Keratinocyte (primary cell): ENCODE measurements at regions not wholly inside any gene's neighbourhood (a gene's known extent, or its start where the extent isn't known, plus 50 kb on each side); places are given as distances from the start of the nearest gene placed in this dataset.

Experiments used
- DNase-seq: peaks from one replicate; pipeline ENCODE4 v3.0.0-alpha.2; 2011; ENCODE audit warnings: low read depth, missing footprints, low spot score
- FAIRE-seq: peaks from 2 replicates; lab custom pipeline; 2011; peaks lifted over from hg19 to GRCh38; lab: Jason Lieb, UNC
- H2AFZ ChIP-seq: 2 replicates; pipeline ENCODE4 v1.6.0; 2012; ENCODE audit warnings: low read length, control low read depth, inconsistent platforms; ENCODE audit not compliant: control insufficient read depth
- H3K27ac ChIP-seq: 2 replicates; pipeline ENCODE4 v1.5.1; 2011; ENCODE audit warnings: low read length; ENCODE audit not compliant: control insufficient read depth, insufficient read depth
- H3K27me3 ChIP-seq: 3 replicates; pipeline ENCODE4 v1.6.0; 2011; ENCODE audit warnings: low read length; ENCODE audit not compliant: control insufficient read depth, insufficient read depth; ENCODE audit errors: extremely low read depth
- H3K36me3 ChIP-seq, 2 experiments: 2 replicates in 1 of 2; 3 replicates in 1 of 2; pipeline ENCODE4 v1.5.1; 2011; ENCODE audit warnings: low read length in 2 of 2, mild to moderate bottlenecking in 1 of 2; ENCODE audit not compliant: control insufficient read depth in 2 of 2, insufficient read depth in 2 of 2; ENCODE audit errors: extremely low read depth in 1 of 2
- H3K4me1 ChIP-seq: 3 replicates; pipeline ENCODE4 v1.5.1; 2011; ENCODE audit warnings: low read length; ENCODE audit not compliant: control insufficient read depth, insufficient read depth; ENCODE audit errors: extremely low read depth
- H3K4me2 ChIP-seq: 3 replicates; pipeline ENCODE4 v1.6.0; 2011; ENCODE audit warnings: low read depth, low read length; ENCODE audit not compliant: control insufficient read depth, insufficient read depth; ENCODE audit errors: extremely low read depth
- H3K4me3 ChIP-seq, 3 experiments: fragments of 200-600 bp in 1 of 3; sonication (generic) in 1 of 3; 2 replicates in 2 of 3; 3 replicates in 1 of 3; pipeline ENCODE4 v1.5.1; 2011 to 2016; ENCODE audit warnings: low read length in 3 of 3, mild to moderate bottlenecking in 3 of 3, control low read depth in 2 of 3, inconsistent platforms in 1 of 3, low read depth in 1 of 3, mixed read lengths in 1 of 3, mixed run types in 1 of 3, moderate library complexity in 1 of 3; ENCODE audit not compliant: control insufficient read depth in 2 of 3, insufficient read depth in 2 of 3; ENCODE audit errors: extremely low read depth in 1 of 3
- H3K79me2 ChIP-seq: 2 replicates; pipeline ENCODE4 v1.6.0; 2012; ENCODE audit warnings: low read length; ENCODE audit not compliant: control insufficient read depth, insufficient read depth
- H3K9ac ChIP-seq: 3 replicates; pipeline ENCODE4 v1.6.0; 2011; ENCODE audit warnings: low read length; ENCODE audit not compliant: control insufficient read depth, insufficient read depth; ENCODE audit errors: extremely low read depth
- H3K9me1 ChIP-seq: 3 replicates; pipeline ENCODE4 v1.6.0; 2011; ENCODE audit warnings: low read length; ENCODE audit not compliant: control insufficient read depth, insufficient read depth; ENCODE audit errors: extremely low read depth
- H3K9me3 ChIP-seq: 2 replicates; pipeline ENCODE4 v1.5.1; 2012; ENCODE audit warnings: low read depth, low read length; ENCODE audit not compliant: control insufficient read depth
- H4K20me1 ChIP-seq: 3 replicates; pipeline ENCODE4 v1.6.0; 2011; ENCODE audit warnings: low read length; ENCODE audit not compliant: control insufficient read depth, insufficient read depth; ENCODE audit errors: extremely low read depth
- CTCF ChIP-seq, 3 experiments: IDR thresholded peaks in 1 of 3; conservative IDR thresholded peaks in 1 of 3; optimal IDR thresholded peaks in 1 of 3; 2 replicates in 2 of 3; 3 replicates in 1 of 3; pipeline versions ENCODE3 to v1.5.1; 2011; ENCODE audit warnings: low read length in 3 of 3, mild to moderate bottlenecking in 3 of 3, moderate library complexity in 2 of 3, control low read depth in 1 of 3, inconsistent platforms in 1 of 3; ENCODE audit not compliant: insufficient read depth in 2 of 3; ENCODE audit errors: extremely low read depth in 1 of 3
- EZH2 ChIP-seq: IDR thresholded peaks from one replicate; pipeline ENCODE4 v1.6.1; 2012; ENCODE audit warnings: inconsistent platforms, mild to moderate bottlenecking, low read length, moderate library complexity
- dilution Hi-C: fragments of 300-500 bp; cut with MboI; formaldehyde crosslinking; loops from one replicate; pipeline ENCODE4 v1.7.0; 2020; ENCODE audit warnings: low sequenced_read_pairs; ENCODE audit not compliant: extremely low pct_ligation_motif_present

- Histone ChIP-seq H3K4me3 (no peak overlapping the region), H3K9me1 (no peaks in the 10 kb centered on the region), H3K4me2 (no peak overlapping the region), H3K4me1 (no peaks in the 10 kb centered on the region), H2AFZ (no peak overlapping the region), H3K9ac (no peak overlapping the region), H3K9me3 (peaks cover 3% of the 10 kb centered on the region), H3K36me3 (no peaks in the 10 kb centered on the region), H3K27me3 (no peaks in the 10 kb centered on the region), H3K27ac (no peak overlapping the region), H4K20me1 (no peaks in the 10 kb centered on the region), H3K79me2 (no peaks in the 10 kb centered on the region)
- TF ChIP-seq EZH2 (no peak), CTCF (optimal IDR thresholded peaks at IDR 0.05 in 1 of 3, IDR thresholded peaks at IDR 0.05 in 1 of 3, conservative IDR thresholded peaks at IDR 0.05 in 1 of 3; ENCODE audit: extremely low read depth in 1 of 3, insufficient read depth in 2 of 3, low read length in 3 of 3) (no peak)
- FAIRE-seq (no peak), DNase-seq (no peak)
- dilution Hi-C loops, result no loop called here
Observed at GRCh38 chr3:6039971-6040370, 820.9 kb upstream of the GRM7 start.

DNA sequence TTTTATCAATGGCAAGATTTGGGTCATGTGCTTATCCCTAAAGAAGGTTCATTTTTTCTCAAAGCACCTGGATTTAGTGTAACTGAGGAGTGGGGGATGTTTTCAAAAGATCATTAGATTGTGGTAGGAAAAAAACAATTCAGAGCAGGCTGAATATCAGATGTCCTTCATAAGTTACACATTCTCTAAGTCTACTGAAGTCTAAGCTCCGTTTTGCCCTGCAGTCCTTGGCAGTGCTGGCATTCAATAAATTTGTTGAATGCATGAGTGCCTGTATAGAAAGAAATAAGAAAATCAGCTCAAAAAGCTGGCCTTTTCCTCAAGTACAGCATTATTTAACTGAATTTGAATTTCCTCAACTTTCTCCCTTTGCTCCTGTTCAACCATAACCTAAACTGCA, 819.0 kb upstream of the GRM7 start:
- Histone ChIP-seq H3K4me1 (no peaks in the 10 kb centered on the region), H3K79me2 (no peaks in the 10 kb centered on the region), H3K9me3 (peaks cover 2% of the 10 kb centered on the region), H3K27ac (no peak overlapping the region), H3K36me3 (no peaks in the 10 kb centered on the region), H4K20me1 (no peaks in the 10 kb centered on the region), H3K9ac (no peak overlapping the region), H3K9me1 (no peaks in the 10 kb centered on the region), H3K4me3 (no peak overlapping the region), H3K4me2 (no peak overlapping the region), H3K27me3 (no peaks in the 10 kb centered on the region), H2AFZ (no peak overlapping the region)
- TF ChIP-seq CTCF (optimal IDR thresholded peaks at IDR 0.05 in 1 of 3, IDR thresholded peaks at IDR 0.05 in 1 of 3, conservative IDR thresholded peaks at IDR 0.05 in 1 of 3; ENCODE audit: extremely low read depth in 1 of 3, insufficient read depth in 2 of 3, low read length in 3 of 3) (no peak), EZH2 (no peak)
- DNase-seq (no peak), FAIRE-seq (no peak)
- dilution Hi-C loops, result no loop called here
